PC-3 (cell line): ENCODE measurements at regions not wholly inside any gene's neighbourhood (a gene's known extent, or its start where the extent isn't known, plus 50 kb on each side); places are given as distances from the start of the nearest gene placed in this dataset.

Experiments
- ATAC-seq: fragments of 200-7000 bp; cut with Tn5 transposase; 2 replicates; pipeline ENCODE4 v1.9.1; 2020; ENCODE audit warnings: mild to moderate bottlenecking, moderate library complexity
- BruUV-seq: library from RNA; stranded (reverse); fragments of 400-500 nt; replicated peaks from 2 replicates; lab custom pipeline; 2021; lab: Mats Ljungman, UMichigan
- CTCF ChIA-PET: fragments of 300-600 bp; sonication (Branson Sonifier 250); formaldehyde crosslinking; loops from one replicate; lab custom pipeline; 2022; ENCODE audit warnings: antibody characterized with exemption; lab: Charles Lee
- POLR2A ChIA-PET: fragments of 300-600 bp; sonication (Branson Sonifier 250); formaldehyde crosslinking; loops from one replicate; lab custom pipeline; 2022; ENCODE audit warnings: antibody characterized with exemption; ENCODE audit not compliant: unreplicated experiment; lab: Charles Lee
- DNase-seq: peaks from one replicate; pipeline ENCODE4 v3.0.0-alpha.2; 2015
- H2AFZ ChIP-seq: fragments of 300-600 bp; sonication (generic); 2 replicates; pipeline ENCODE4 v1.6.0; 2016; ENCODE audit warnings: antibody characterized with exemption, low read length
- H3F3A ChIP-seq: fragments of 300-600 bp; sonication (generic); one replicate; pipeline ENCODE4 v1.6.0; 2017; ENCODE audit warnings: antibody characterized with exemption, low read length, control low read depth, mild to moderate bottlenecking; ENCODE audit not compliant: unreplicated experiment
- H3K27ac ChIP-seq: fragments of 300-600 bp; sonication (generic); 2 replicates; pipeline ENCODE4 v1.5.1; 2016; ENCODE audit warnings: mild to moderate bottlenecking, low read length
- H3K27me3 ChIP-seq: fragments of 300-600 bp; sonication (generic); 2 replicates; pipeline ENCODE4 v1.6.1; 2016; ENCODE audit warnings: low read length, mixed read lengths
- H3K36me3 ChIP-seq: fragments of 300-600 bp; sonication (generic); 2 replicates; pipeline ENCODE4 v1.6.1; 2016; ENCODE audit warnings: low read depth, mixed run types, low read length, mixed read lengths
- H3K4me1 ChIP-seq: fragments of 300-600 bp; sonication (generic); 2 replicates; pipeline ENCODE4 v1.5.1; 2016; ENCODE audit warnings: low read length; ENCODE audit not compliant: insufficient read depth
- H3K4me2 ChIP-seq: fragments of 300-600 bp; sonication (generic); 2 replicates; pipeline ENCODE4 v1.6.0; 2016; ENCODE audit warnings: low read length
- H3K4me3 ChIP-seq: fragments of 300-600 bp; sonication (generic); 2 replicates; pipeline ENCODE4 v1.5.1; 2016; ENCODE audit warnings: mild to moderate bottlenecking, low read length, mixed read lengths
- H3K79me2 ChIP-seq: fragments of 300-600 bp; sonication (generic); 2 replicates; pipeline ENCODE4 v1.6.1; 2017; ENCODE audit warnings: low read length, mixed read lengths
- H3K9ac ChIP-seq: fragments of 300-600 bp; sonication (generic); 2 replicates; pipeline ENCODE4 v1.6.0; 2016; ENCODE audit warnings: mild to moderate bottlenecking, low read length
- H3K9me2 ChIP-seq: fragments of 300-600 bp; sonication (generic); replicated peaks from 2 replicates; pipeline ENCODE4 v1.6.1; 2016; ENCODE audit warnings: mixed run types, low read length, mixed read lengths
- H3K9me3 ChIP-seq: fragments of 300-600 bp; sonication (generic); 2 replicates; pipeline ENCODE4 v1.6.1; 2016; ENCODE audit warnings: low read length, mixed read lengths
- H4K20me1 ChIP-seq: fragments of 300-600 bp; sonication (generic); 2 replicates; pipeline ENCODE4 v1.6.1; 2016; ENCODE audit warnings: low read length, mixed read lengths
- CTCF ChIP-seq: fragments of 300-600 bp; sonication (generic); conservative IDR thresholded peaks from 2 replicates; pipeline ENCODE4 v1.5.1; 2017; ENCODE audit warnings: antibody characterized with exemption, low read depth, mild to moderate bottlenecking, low read length
- EZH2 ChIP-seq: fragments of 300-600 bp; sonication (generic); IDR thresholded peaks from one replicate; pipeline ENCODE4 v1.6.1; 2017; ENCODE audit warnings: antibody characterized with exemption, mild to moderate bottlenecking, low read length; ENCODE audit not compliant: unreplicated experiment
- EZH2phosphoT487 ChIP-seq: fragments of 300-600 bp; sonication (generic); IDR thresholded peaks from 2 replicates; pipeline ENCODE4 v1.6.1; 2018; ENCODE audit warnings: mild to moderate bottlenecking, antibody characterized with exemption, low read length, borderline replicate concordance
- intact Hi-C: fragments of 100-400 bp; cut with micrococcal nuclease; formaldehyde crosslinking; loops from 2 replicates; pipeline ENCODE4 v1.9.0; 2023

- POLR2A ChIA-PET: no interaction called here
Observed at GRCh38 chr7:42448901-42449300, 211.9 kb upstream of the GLI3 start.

DNA sequence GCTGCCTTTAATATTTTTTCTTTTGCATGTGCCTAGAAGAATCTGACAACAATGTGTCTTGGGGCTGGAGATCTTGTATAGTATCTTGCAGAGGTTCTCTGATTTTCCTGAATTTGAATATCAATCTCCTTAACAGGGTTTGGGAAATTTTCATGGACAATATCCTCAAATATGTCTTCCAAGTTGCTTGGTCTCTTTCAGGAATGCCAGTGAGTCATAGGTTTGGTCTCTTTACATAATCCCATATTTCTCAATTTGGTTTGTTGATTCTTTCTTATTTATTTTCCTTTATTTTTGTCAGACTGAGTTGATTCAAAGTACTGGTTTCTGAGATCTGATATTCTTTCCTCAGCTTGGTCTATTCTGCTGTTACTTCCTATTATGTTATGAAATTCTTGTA lies 208.7 kb upstream of the GLI3 start:
- Histone ChIP-seq H3K79me2 (no peaks in the 10 kb centered on the region), H4K20me1 (no peaks in the 10 kb centered on the region), H3K27ac (no peak overlapping the region), H3K9ac (no peak overlapping the region), H3K4me2 (peak overlapping the region; percentile 22; the same call in 1 of the 2 replicates), H3K4me1 (peaks cover 10% of the 10 kb centered on the region), H3K9me3 (no peaks in the 10 kb centered on the region), H3K4me3 (no peak overlapping the region), H3K27me3 (no peaks in the 10 kb centered on the region), H3K36me3 (no peaks in the 10 kb centered on the region), H2AFZ (no peak overlapping the region), H3K9me2 (no peaks in the 10 kb centered on the region), H3F3A (no peaks in the 10 kb centered on the region)
- ATAC-seq (peak; percentile 27; the same call in 1 of the 2 replicates), DNase-seq (peak; percentile 36)
- no TSS peak for BruUV-seq
- ChIA-PET CTCF (no interaction called here), POLR2A (no interaction called here)
- TF ChIP-seq CTCF (no peak), EZH2 (no peak), EZH2phosphoT487 (no peak)
- intact Hi-C loops: no loop called here

More at GRCh38 chr7:42448901-42449300, 211.9 kb upstream of the GLI3 start:
- H3K4me3 ChIP-seq: no peak overlapping the region
- intact Hi-C loops: no loop called here
- peak; percentile 3 for DNase-seq
- CTCF ChIA-PET: no interaction called here
- TF ChIP-seq CTCF: no peak
- TF ChIP-seq EZH2: no peak
- TF ChIP-seq EZH2phosphoT487: no peak
- no peaks in the 10 kb centered on the region for H3F3A ChIP-seq
- H4K20me1 ChIP-seq: no peaks in the 10 kb centered on the region
- no peak overlapping the region for H3K4me2 ChIP-seq
- no peaks in the 10 kb centered on the region for H3K36me3 ChIP-seq
- no peak overlapping the region for H3K9ac ChIP-seq
- no peak overlapping the region for H2AFZ ChIP-seq
- BruUV-seq: no TSS peak
- peaks cover 10% of the 10 kb centered on the region for H3K4me1 ChIP-seq
- no peak overlapping the region for H3K27ac ChIP-seq
- H3K27me3 ChIP-seq: no peaks in the 10 kb centered on the region
- H3K79me2 ChIP-seq: no peaks in the 10 kb centered on the region
- no peak for ATAC-seq
- H3K9me3 ChIP-seq: no peaks in the 10 kb centered on the region
- no peaks in the 10 kb centered on the region for H3K9me2 ChIP-seq

GRCh38 chr7:42440951-42441350 lies 203.9 kb upstream of the GLI3 start:
- Histone ChIP-seq H2AFZ (no peak overlapping the region), H3K4me3 (no peak overlapping the region), H3K27me3 (no peaks in the 10 kb centered on the region), H3K9me2 (no peaks in the 10 kb centered on the region), H3F3A (no peaks in the 10 kb centered on the region), H3K36me3 (no peaks in the 10 kb centered on the region), H3K27ac (no peak overlapping the region), H3K4me1 (peaks cover 3% of the 10 kb centered on the region), H3K79me2 (no peaks in the 10 kb centered on the region), H3K4me2 (no peak overlapping the region), H4K20me1 (no peaks in the 10 kb centered on the region), H3K9me3 (no peaks in the 10 kb centered on the region), H3K9ac (no peak overlapping the region)
- ATAC-seq (no peak), DNase-seq (no peak)
- intact Hi-C loops: no loop called here
- CTCF ChIA-PET: no interaction called here
- BruUV-seq: no TSS peak
- no peak for TF ChIP-seq EZH2phosphoT487
- no peak for TF ChIP-seq EZH2
- no peak for TF ChIP-seq CTCF
- POLR2A ChIA-PET: no interaction called here
